ENCODE measurements at regions not wholly inside any gene's neighbourhood (a gene's known extent, or its start where the extent isn't known, plus 50 kb on each side); places are given as distances from the start of the nearest gene placed in this dataset.
"Not testable (repeated sequence)": the region's sequence is repeated elsewhere in the genome, so short reads cannot be mapped to it uniquely, and the experiment has no call there.

GRCh38 chr3:22421589-22421988, 670.6 kb upstream of the ZNF385D start:
- H3K4me3 ChIP-seq: no peak overlapping the region
- no peaks in the 10 kb centered on the region for H3K36me3 ChIP-seq
- TF ChIP-seq CTCF (IDR thresholded peaks at IDR 0.05): no peak
- no peaks in the 10 kb centered on the region for H3K4me1 ChIP-seq
- no peaks in the 10 kb centered on the region for H3K9me3 ChIP-seq
- intact Hi-C loops (cut with DNase I): no loop called here
- no peak for ATAC-seq
- no peak overlapping the region for H3K27ac ChIP-seq
- H3K27me3 ChIP-seq: no peaks in the 10 kb centered on the region
- no peak for DNase-seq

- intact Hi-C loops (cut with DNase I): no loop called here
- no peak for TF ChIP-seq CTCF (IDR thresholded peaks at IDR 0.05)
- DNase-seq: no peak
- ATAC-seq: no peak
- H3K27ac ChIP-seq: no peak overlapping the region
- H3K4me1 ChIP-seq: no peaks in the 10 kb centered on the region
- H3K36me3 ChIP-seq: no peaks in the 10 kb centered on the region
- no peak overlapping the region for H3K4me3 ChIP-seq
- H3K9me3 ChIP-seq: no peaks in the 10 kb centered on the region
- no peaks in the 10 kb centered on the region for H3K27me3 ChIP-seq
Observed at GRCh38 chr3:22431334-22431733, 680.3 kb upstream of the ZNF385D start.

DNA sequence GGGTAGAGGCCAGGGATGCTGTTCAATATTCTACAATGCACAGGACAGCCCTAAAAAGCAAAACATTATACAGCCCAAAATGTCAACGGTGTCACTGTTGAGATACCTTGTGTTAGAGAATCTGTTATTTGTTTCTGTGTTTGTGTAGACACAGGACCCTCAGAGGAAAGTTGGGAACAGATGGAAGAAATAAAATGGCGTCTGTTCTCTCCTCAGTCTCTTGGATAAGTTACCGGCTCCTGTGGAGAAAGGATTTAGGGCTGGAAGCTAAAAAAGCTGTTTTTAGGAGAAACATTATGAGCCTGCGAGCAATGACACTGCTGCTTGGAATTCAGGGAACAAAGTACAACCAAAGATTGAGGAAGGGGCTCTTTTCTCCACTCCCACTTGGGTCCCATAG, 688.6 kb upstream of the ZNF385D start:
- intact Hi-C loops (cut with DNase I): no loop called here
- Histone ChIP-seq H3K27ac (no peak overlapping the region), H3K36me3 (no peaks in the 10 kb centered on the region), H3K27me3 (no peaks in the 10 kb centered on the region), H3K4me3 (no peak overlapping the region), H3K9me3 (no peaks in the 10 kb centered on the region), H3K4me1 (no peaks in the 10 kb centered on the region)
- DNase-seq: no peak
- no peak for ATAC-seq
- no peak for TF ChIP-seq CTCF (IDR thresholded peaks at IDR 0.05)

GRCh38 chr3:22441711-22442110, 690.7 kb upstream of the ZNF385D start:
- Histone ChIP-seq H3K36me3 (no peaks in the 10 kb centered on the region), H3K27me3 (no peaks in the 10 kb centered on the region), H3K4me1 (no peaks in the 10 kb centered on the region), H3K9me3 (no peaks in the 10 kb centered on the region), H3K27ac (no peak overlapping the region), H3K4me3 (no peak overlapping the region)
- intact Hi-C loops (cut with DNase I): no loop called here
- DNase-seq (no peak), ATAC-seq (no peak)
- TF ChIP-seq CTCF (IDR thresholded peaks at IDR 0.05): no peak

DNA sequence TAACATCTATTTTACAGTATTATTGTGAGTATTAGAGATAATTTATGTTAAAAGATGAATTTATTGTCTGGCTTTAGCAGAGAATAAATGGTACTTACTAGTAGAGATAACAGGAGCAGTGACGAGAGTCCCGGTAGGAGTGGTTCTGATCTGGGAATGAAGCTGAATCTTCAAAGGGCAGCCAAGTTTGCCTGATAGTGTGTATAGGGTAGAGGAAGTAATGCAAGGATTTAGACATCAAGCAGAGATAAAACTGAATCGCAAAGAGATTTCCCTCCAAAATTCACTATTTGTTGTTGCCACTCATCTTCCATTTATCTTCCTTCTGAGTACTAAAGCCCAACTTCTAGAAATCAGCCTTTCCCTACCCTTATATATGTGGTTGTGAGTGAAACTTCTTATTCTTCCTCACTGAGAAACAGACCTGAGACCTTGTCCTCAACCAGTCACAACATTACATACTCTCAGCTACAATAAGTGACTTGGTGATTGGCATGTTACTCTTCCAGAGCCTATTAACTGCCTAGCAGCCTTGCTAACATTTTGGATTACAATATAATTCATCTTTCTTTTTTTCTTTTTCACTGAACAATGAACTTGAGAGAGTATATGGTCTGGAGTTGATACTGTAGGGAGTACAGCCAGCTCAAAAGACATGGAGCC, 692.7 kb upstream of the ZNF385D start:
- DNase-seq (no peak), ATAC-seq (no peak)
- no peaks in the 10 kb centered on the region for H3K27me3 ChIP-seq
- H3K36me3 ChIP-seq: no peaks in the 10 kb centered on the region
- no peak for TF ChIP-seq CTCF (IDR thresholded peaks at IDR 0.05)
- no peaks in the 10 kb centered on the region for H3K4me1 ChIP-seq
- H3K27ac ChIP-seq: no peak overlapping the region
- no peak overlapping the region for H3K4me3 ChIP-seq
- intact Hi-C loops (cut with DNase I): no loop called here
- peaks cover 0 to 5% of the 10 kb centered on the region in 2 donors for H3K9me3 ChIP-seq

GRCh38 chr3:22445336-22445735, 694.3 kb upstream of the ZNF385D start:
- not testable (repeated sequence) for H3K27me3 ChIP-seq, H3K4me1 ChIP-seq, ATAC-seq

More at GRCh38 chr3:22445336-22445735, 694.3 kb upstream of the ZNF385D start:
- H3K27ac ChIP-seq; H3K36me3 ChIP-seq; H3K9me3 ChIP-seq; DNase-seq; H3K4me3 ChIP-seq; intact Hi-C loops (cut with DNase I): not testable (repeated sequence)

Measured in left lung (tissue), 4 donors.